HEK293 (cell line): ENCODE measurements at regions not wholly inside any gene's neighbourhood (a gene's known extent, or its start where the extent isn't known, plus 50 kb on each side); places are given as distances from the start of the nearest gene placed in this dataset.

Source experiments
- KLF9 ChIP-seq: fragments of 450-650 bp; formaldehyde crosslinking; IDR thresholded peaks from 2 replicates; pipeline ENCODE4 v1.5.1; 2016; ENCODE audit warnings: missing biosample characterization, missing genetic modification characterization, low read depth
- OVOL3 ChIP-seq: fragments of 450-650 bp; formaldehyde crosslinking; IDR thresholded peaks from 2 replicates; pipeline ENCODE4 v1.5.1; 2016; ENCODE audit warnings: missing biosample characterization, missing genetic modification characterization
- ZNF114 ChIP-seq: fragments of 450-650 bp; formaldehyde crosslinking; IDR thresholded peaks from 2 replicates; pipeline ENCODE4 v1.5.0; 2017; ENCODE audit warnings: missing biosample characterization, missing genetic modification characterization
- ZNF155 ChIP-seq: fragments of 450-650 bp; formaldehyde crosslinking; IDR thresholded peaks from 2 replicates; pipeline ENCODE4 v1.5.1; 2016; ENCODE audit warnings: missing biosample characterization, missing genetic modification characterization
- ZNF423 ChIP-seq: fragments of 450-650 bp; formaldehyde crosslinking; IDR thresholded peaks from 2 replicates; pipeline ENCODE4 v1.5.1; 2016; ENCODE audit warnings: missing biosample characterization, missing genetic modification characterization
- ZNF521 ChIP-seq: fragments of 450-650 bp; formaldehyde crosslinking; IDR thresholded peaks from 2 replicates; pipeline ENCODE4 v1.5.1; 2017; ENCODE audit warnings: missing biosample characterization, mild to moderate bottlenecking, missing genetic modification characterization
- ZNF596 ChIP-seq: fragments of 450-650 bp; IDR thresholded peaks from 2 replicates; pipeline ENCODE4 v1.5.0; 2018; ENCODE audit warnings: missing biosample characterization, mild to moderate bottlenecking, missing genetic modification characterization, moderate library complexity
- ZNF785 ChIP-seq: fragments of 450-650 bp; formaldehyde crosslinking; IDR thresholded peaks from 2 replicates; pipeline ENCODE4 v1.5.1; 2016; ENCODE audit warnings: missing biosample characterization, missing genetic modification characterization
- TF ChIP-seq, protein P1 (sequence below): fragments of 450-650 bp; formaldehyde crosslinking; IDR thresholded peaks from 2 replicates; pipeline ENCODE4 v1.5.1; 2017; ENCODE audit warnings: missing biosample characterization, mild to moderate bottlenecking, missing genetic modification characterization, moderate library complexity
- TF ChIP-seq, protein P2 (sequence below): fragments of 450-650 bp; formaldehyde crosslinking; IDR thresholded peaks from 2 replicates; pipeline ENCODE4 v1.5.1; 2016; ENCODE audit warnings: missing biosample characterization, missing genetic modification characterization
- TF ChIP-seq, protein P3 (sequence below): fragments of 450-650 bp; formaldehyde crosslinking; IDR thresholded peaks from 2 replicates; pipeline ENCODE4 v1.5.1; 2016; ENCODE audit warnings: missing biosample characterization, missing genetic modification characterization
- TF ChIP-seq, protein P4 (sequence below): fragments of 450-650 bp; formaldehyde crosslinking; IDR thresholded peaks from 2 replicates; pipeline ENCODE4 v1.5.1; 2016; ENCODE audit warnings: missing biosample characterization, missing genetic modification characterization, low read depth
- TF ChIP-seq, protein P5 (sequence below): fragments of 450-650 bp; formaldehyde crosslinking; IDR thresholded peaks from 2 replicates; pipeline ENCODE4 v1.5.1; 2016; ENCODE audit warnings: missing biosample characterization, missing genetic modification characterization

DNA sequence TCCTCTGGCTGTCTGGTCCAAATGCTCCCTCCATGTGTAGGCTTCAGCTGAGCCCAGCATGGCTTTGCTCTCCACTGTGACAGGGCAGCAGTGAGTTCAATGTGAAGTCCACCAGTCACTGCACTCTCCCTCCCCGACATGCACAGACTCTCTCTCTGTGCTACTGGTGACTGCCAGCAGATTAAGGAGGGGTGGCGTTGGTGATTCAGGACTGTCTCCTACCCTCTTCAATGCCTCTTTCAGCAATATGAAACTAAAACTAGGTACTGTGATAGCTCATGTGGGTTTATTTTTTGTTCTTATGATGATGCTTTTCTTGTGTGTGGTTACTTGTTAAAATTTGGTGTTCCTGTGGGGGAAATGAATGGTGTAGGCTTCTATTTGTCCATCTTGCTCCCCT, 201.0 kb upstream of the RBMS1 start:
- no peak for TF ChIP-seq ZNF155 (tag by site-specific recombination)
- TF ChIP-seq, protein P1, sequence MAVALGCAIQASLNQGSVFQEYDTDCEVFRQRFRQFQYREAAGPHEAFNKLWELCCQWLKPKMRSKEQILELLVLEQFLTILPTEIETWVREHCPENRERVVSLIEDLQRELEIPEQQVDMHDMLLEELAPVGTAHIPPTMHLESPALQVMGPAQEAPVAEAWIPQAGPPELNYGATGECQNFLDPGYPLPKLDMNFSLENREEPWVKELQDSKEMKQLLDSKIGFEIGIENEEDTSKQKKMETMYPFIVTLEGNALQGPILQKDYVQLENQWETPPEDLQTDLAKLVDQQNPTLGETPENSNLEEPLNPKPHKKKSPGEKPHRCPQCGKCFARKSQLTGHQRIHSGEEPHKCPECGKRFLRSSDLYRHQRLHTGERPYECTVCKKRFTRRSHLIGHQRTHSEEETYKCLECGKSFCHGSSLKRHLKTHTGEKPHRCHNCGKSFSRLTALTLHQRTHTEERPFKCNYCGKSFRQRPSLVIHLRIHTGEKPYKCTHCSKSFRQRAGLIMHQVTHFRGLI (tag by site-specific recombination): no peak
- no peak for TF ChIP-seq ZNF521
- TF ChIP-seq OVOL3 (tag by site-specific recombination): no peak
- TF ChIP-seq, protein P2, sequence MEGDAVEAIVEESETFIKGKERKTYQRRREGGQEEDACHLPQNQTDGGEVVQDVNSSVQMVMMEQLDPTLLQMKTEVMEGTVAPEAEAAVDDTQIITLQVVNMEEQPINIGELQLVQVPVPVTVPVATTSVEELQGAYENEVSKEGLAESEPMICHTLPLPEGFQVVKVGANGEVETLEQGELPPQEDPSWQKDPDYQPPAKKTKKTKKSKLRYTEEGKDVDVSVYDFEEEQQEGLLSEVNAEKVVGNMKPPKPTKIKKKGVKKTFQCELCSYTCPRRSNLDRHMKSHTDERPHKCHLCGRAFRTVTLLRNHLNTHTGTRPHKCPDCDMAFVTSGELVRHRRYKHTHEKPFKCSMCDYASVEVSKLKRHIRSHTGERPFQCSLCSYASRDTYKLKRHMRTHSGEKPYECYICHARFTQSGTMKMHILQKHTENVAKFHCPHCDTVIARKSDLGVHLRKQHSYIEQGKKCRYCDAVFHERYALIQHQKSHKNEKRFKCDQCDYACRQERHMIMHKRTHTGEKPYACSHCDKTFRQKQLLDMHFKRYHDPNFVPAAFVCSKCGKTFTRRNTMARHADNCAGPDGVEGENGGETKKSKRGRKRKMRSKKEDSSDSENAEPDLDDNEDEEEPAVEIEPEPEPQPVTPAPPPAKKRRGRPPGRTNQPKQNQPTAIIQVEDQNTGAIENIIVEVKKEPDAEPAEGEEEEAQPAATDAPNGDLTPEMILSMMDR (tag by site-specific recombination): no peak
- TF ChIP-seq, protein P3, sequence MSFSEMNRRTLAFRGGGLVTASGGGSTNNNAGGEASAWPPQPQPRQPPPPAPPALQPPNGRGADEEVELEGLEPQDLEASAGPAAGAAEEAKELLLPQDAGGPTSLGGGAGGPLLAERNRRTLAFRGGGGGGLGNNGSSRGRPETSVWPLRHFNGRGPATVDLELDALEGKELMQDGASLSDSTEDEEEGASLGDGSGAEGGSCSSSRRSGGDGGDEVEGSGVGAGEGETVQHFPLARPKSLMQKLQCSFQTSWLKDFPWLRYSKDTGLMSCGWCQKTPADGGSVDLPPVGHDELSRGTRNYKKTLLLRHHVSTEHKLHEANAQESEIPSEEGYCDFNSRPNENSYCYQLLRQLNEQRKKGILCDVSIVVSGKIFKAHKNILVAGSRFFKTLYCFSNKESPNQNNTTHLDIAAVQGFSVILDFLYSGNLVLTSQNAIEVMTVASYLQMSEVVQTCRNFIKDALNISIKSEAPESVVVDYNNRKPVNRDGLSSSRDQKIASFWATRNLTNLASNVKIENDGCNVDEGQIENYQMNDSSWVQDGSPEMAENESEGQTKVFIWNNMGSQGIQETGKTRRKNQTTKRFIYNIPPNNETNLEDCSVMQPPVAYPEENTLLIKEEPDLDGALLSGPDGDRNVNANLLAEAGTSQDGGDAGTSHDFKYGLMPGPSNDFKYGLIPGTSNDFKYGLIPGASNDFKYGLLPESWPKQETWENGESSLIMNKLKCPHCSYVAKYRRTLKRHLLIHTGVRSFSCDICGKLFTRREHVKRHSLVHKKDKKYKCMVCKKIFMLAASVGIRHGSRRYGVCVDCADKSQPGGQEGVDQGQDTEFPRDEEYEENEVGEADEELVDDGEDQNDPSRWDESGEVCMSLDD (tag by site-specific recombination): no peak
- no peak for TF ChIP-seq ZNF596 (tag by site-specific recombination)
- no peak for TF ChIP-seq ZNF785 (tag by site-specific recombination)
- TF ChIP-seq, protein P4, sequence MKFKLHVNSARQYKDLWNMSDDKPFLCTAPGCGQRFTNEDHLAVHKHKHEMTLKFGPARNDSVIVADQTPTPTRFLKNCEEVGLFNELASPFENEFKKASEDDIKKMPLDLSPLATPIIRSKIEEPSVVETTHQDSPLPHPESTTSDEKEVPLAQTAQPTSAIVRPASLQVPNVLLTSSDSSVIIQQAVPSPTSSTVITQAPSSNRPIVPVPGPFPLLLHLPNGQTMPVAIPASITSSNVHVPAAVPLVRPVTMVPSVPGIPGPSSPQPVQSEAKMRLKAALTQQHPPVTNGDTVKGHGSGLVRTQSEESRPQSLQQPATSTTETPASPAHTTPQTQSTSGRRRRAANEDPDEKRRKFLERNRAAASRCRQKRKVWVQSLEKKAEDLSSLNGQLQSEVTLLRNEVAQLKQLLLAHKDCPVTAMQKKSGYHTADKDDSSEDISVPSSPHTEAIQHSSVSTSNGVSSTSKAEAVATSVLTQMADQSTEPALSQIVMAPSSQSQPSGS (tag by site-specific recombination): no peak
- TF ChIP-seq ZNF423: no peak
- no peak for TF ChIP-seq KLF9 (tag by site-specific recombination)
- TF ChIP-seq ZNF114 (tag by site-specific recombination): no peak
- TF ChIP-seq, protein P5, sequence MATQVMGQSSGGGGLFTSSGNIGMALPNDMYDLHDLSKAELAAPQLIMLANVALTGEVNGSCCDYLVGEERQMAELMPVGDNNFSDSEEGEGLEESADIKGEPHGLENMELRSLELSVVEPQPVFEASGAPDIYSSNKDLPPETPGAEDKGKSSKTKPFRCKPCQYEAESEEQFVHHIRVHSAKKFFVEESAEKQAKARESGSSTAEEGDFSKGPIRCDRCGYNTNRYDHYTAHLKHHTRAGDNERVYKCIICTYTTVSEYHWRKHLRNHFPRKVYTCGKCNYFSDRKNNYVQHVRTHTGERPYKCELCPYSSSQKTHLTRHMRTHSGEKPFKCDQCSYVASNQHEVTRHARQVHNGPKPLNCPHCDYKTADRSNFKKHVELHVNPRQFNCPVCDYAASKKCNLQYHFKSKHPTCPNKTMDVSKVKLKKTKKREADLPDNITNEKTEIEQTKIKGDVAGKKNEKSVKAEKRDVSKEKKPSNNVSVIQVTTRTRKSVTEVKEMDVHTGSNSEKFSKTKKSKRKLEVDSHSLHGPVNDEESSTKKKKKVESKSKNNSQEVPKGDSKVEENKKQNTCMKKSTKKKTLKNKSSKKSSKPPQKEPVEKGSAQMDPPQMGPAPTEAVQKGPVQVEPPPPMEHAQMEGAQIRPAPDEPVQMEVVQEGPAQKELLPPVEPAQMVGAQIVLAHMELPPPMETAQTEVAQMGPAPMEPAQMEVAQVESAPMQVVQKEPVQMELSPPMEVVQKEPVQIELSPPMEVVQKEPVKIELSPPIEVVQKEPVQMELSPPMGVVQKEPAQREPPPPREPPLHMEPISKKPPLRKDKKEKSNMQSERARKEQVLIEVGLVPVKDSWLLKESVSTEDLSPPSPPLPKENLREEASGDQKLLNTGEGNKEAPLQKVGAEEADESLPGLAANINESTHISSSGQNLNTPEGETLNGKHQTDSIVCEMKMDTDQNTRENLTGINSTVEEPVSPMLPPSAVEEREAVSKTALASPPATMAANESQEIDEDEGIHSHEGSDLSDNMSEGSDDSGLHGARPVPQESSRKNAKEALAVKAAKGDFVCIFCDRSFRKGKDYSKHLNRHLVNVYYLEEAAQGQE: no peak
